ENCODE measurements at regions not wholly inside any gene's neighbourhood (a gene's known extent, or its start where the extent isn't known, plus 50 kb on each side); places are given as distances from the start of the nearest gene placed in this dataset.

GRCh38 chr9:134492281-134492691, 149.3 kb upstream of the COL5A1 start:
- Histone ChIP-seq H3K4me2 (ENCODE audit: insufficient read depth in 1 of 2, low read depth in 2 of 2, low read length in 2 of 2) (no peak overlapping the region), H4K5ac (ENCODE audit: insufficient read length, low read depth, low read length) (no peak overlapping the region), H3K4me3 (ENCODE audit: extremely low read depth in 1 of 4, insufficient read depth in 2 of 4, low read depth in 3 of 4, low read length in 4 of 4) (no peak overlapping the region), H3K9ac (replicated peaks in 1 of 4; ENCODE audit: extremely low read depth in 1 of 4, low read depth in 3 of 4, low read length in 3 of 4) (no peak overlapping the region), H2BK120ac (replicated peaks; ENCODE audit: low read depth, low read length) (no peak overlapping the region), H4K8ac (ENCODE audit: extremely low read depth, insufficient read depth, low read length) (no peak overlapping the region), H3K27me3 (replicated peaks in 1 of 4; ENCODE audit: control insufficient read depth in 3 of 4, extremely low read depth in 1 of 4, insufficient read depth in 3 of 4, low read length in 3 of 4) (no peaks in the 10 kb centered on the region; a peak in 1 of 7 replicates), H3K9me3 (ENCODE audit: insufficient read depth in 2 of 2, low read depth in 1 of 2, low read length in 1 of 2) (no peaks in the 10 kb centered on the region), H3K79me2 (ENCODE audit: control insufficient read depth in 1 of 2, insufficient read depth in 2 of 2, low read length in 2 of 2) (no peaks in the 10 kb centered on the region), H4K91ac (replicated peaks; ENCODE audit: insufficient read length, low read length) (no peak overlapping the region), H2AFZ (ENCODE audit: low read length) (no peak overlapping the region), H2BK12ac (ENCODE audit: low read depth, low read length) (no peak overlapping the region), H3K23me2 (ENCODE audit: low read depth, low read length) (no peaks in the 10 kb centered on the region), H3K23ac (ENCODE audit: insufficient read length) (no peak overlapping the region), H3K79me1 (ENCODE audit: low read depth, low read length) (no peaks in the 10 kb centered on the region), H3K4ac (replicated peaks; ENCODE audit: insufficient read length, low read depth, low read length) (no peak overlapping the region), H3K56ac (replicated peaks; ENCODE audit: insufficient read length, low read depth, low read length) (no peak overlapping the region), H2AK5ac (ENCODE audit: low read depth, low read length) (no peak overlapping the region), H3K14ac (ENCODE audit: insufficient read length) (no peak overlapping the region), H3K4me1 (replicated peaks in 1 of 4; ENCODE audit: control insufficient read depth in 3 of 4, insufficient read depth in 4 of 4, low read length in 3 of 4) (peaks cover 0 to 5% (median 0%) of the 10 kb centered on the region in 4 experiments; a peak in 2 of 7 replicates), H4K20me1 (replicated peaks in 1 of 2; ENCODE audit: control insufficient read depth in 1 of 2, insufficient read depth in 2 of 2, low read length in 2 of 2) (no peaks in the 10 kb centered on the region), H3K27ac (ENCODE audit: low read depth, low read length) (no peak overlapping the region), H3K36me3 (ENCODE audit: control insufficient read depth in 2 of 4, insufficient read depth in 4 of 4, low read length in 3 of 4) (no peaks in the 10 kb centered on the region), H2BK20ac (ENCODE audit: low read length) (no peak overlapping the region), H3K18ac (ENCODE audit: extremely low read depth, low read length) (no peak overlapping the region), H2BK5ac (ENCODE audit: low read depth, low read length) (no peak overlapping the region), H2BK15ac (ENCODE audit: low read length) (no peak overlapping the region)
- ChIA-PET CTCF (ENCODE audit: partially characterized antibody) (interaction anchor here (0.6 to 1.3 kb wide), 4 partner anchors 25 to 171 kb away, joined by 3 to 4 read pairs (median 4); no protein-coding TSS in a partner anchor), POLR2A (ENCODE audit: partially characterized antibody) (no interaction called here)
- DNase-seq (ENCODE audit: low read depth in 1 of 2, low spot score in 2 of 2): no peak
- no peak for FAIRE-seq
- 91% methylated on average over 12 of the region's 12 CpGs; no CpG with 5 or more reads in 1 of the 2 experiments for WGBS, 2 experiments (ENCODE audit: extremely low coverage in 1 of 2, insufficient coverage in 1 of 2, insufficient read length in 1 of 2, insufficient replicate concordance in 2 of 2, low coverage in 1 of 2, low lambda C conversion rate in 2 of 2, missing lambda C conversion rate in 1 of 2)
- TF ChIP-seq, protein P1, sequence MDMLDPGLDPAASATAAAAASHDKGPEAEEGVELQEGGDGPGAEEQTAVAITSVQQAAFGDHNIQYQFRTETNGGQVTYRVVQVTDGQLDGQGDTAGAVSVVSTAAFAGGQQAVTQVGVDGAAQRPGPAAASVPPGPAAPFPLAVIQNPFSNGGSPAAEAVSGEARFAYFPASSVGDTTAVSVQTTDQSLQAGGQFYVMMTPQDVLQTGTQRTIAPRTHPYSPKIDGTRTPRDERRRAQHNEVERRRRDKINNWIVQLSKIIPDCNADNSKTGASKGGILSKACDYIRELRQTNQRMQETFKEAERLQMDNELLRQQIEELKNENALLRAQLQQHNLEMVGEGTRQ (IDR thresholded peaks at IDR 0.05; ENCODE audit: low read length): no peak
- TF ChIP-seq TAF1 (IDR thresholded peaks at IDR 0.05; ENCODE audit: low read depth, low read length) (no peak), ATF3 (IDR thresholded peaks at IDR 0.05; ENCODE audit: insufficient read depth, low read depth, low read length) (no peak), BCL11A (IDR thresholded peaks at IDR 0.05; ENCODE audit: low read depth in 2 of 2, low read length in 2 of 2) (no peak), EP300 (IDR thresholded peaks at IDR 0.05; ENCODE audit: borderline replicate concordance in 1 of 2, low read depth in 2 of 2, low read length in 2 of 2) (no peak), CBX8 (IDR thresholded peaks at IDR 0.05; ENCODE audit: borderline replicate concordance, low read depth, low read length) (no peak), RBBP5 (IDR thresholded peaks at IDR 0.05; ENCODE audit: borderline replicate concordance, low read depth, low read length) (no peak), SAP30 (IDR thresholded peaks at IDR 0.05; ENCODE audit: insufficient read depth, insufficient replicate concordance, low read length) (no peak), BACH1 (IDR thresholded peaks at IDR 0.05; ENCODE audit: low read length) (no peak), CTBP2 (IDR thresholded peaks at IDR 0.05; ENCODE audit: borderline replicate concordance, insufficient read depth, insufficient read length, low read length) (no peak), CHD1 (IDR thresholded peaks at IDR 0.05; ENCODE audit: low read depth, low read length) (no peak), SIN3A (conservative IDR thresholded peaks at IDR 0.05 in 1 of 2, IDR thresholded peaks at IDR 0.05 in 1 of 2; ENCODE audit: low read depth in 1 of 2, low read length in 2 of 2) (no peak)
